Medulla oblongata (tissue), 1 donor: ENCODE measurements at regions not wholly inside any gene's neighbourhood (a gene's known extent, or its start where the extent isn't known, plus 50 kb on each side); places are given as distances from the start of the nearest gene placed in this dataset.

ENCODE experiments used
- DNase-seq: peaks from one replicate; pipeline ENCODE4 v3.0.0-alpha.2; 2015; ENCODE audit errors: extremely low spot score

- no peak for DNase-seq
Observed at GRCh38 chr9:88658311-88658822, 123.4 kb downstream of the NXNL2 start.

GRCh38 chr9:88659126-88659525 is 124.1 kb downstream of the NXNL2 start:
- no peak for DNase-seq

- DNase-seq, result no peak
Observed at GRCh38 chr9:88660611-88661010, 125.6 kb downstream of the NXNL2 start.

GRCh38 chr9:88661759-88662158 is 126.8 kb downstream of the NXNL2 start:
- no peak for DNase-seq

GRCh38 chr9:88663771-88664419 is 128.9 kb downstream of the NXNL2 start:
- no peak for DNase-seq

GRCh38 chr9:88664773-88665172 is 129.8 kb downstream of the NXNL2 start:
- DNase-seq, result no peak

GRCh38 chr9:88672874-88673689 is 138.1 kb downstream of the NXNL2 start:
- DNase-seq, result no peak

GRCh38 chr9:88673886-88674285 is 138.9 kb downstream of the NXNL2 start:
- no peak for DNase-seq

GRCh38 chr9:88676644-88677043 is 141.7 kb downstream of the NXNL2 start:
- no peak for DNase-seq

GRCh38 chr9:88678008-88678407 is 143.0 kb downstream of the NXNL2 start:
- DNase-seq, result no peak

- DNase-seq, result peak; percentile 58
Observed at GRCh38 chr9:88678431-88678830, 143.5 kb downstream of the NXNL2 start.

- DNase-seq, result no peak
Observed at GRCh38 chr9:88680041-88680440, 145.1 kb downstream of the NXNL2 start.

- DNase-seq, result no peak
Observed at GRCh38 chr9:88680505-88681160, 145.7 kb downstream of the NXNL2 start.

GRCh38 chr9:88681434-88681833 is 146.5 kb downstream of the NXNL2 start:
- no peak for DNase-seq

GRCh38 chr9:88682431-88682831 is 147.5 kb downstream of the NXNL2 start:
- peak; percentile 44 for DNase-seq

- DNase-seq, result no peak
Observed at GRCh38 chr9:88684046-88684445, 149.1 kb downstream of the NXNL2 start.

- no peak for DNase-seq
Observed at GRCh38 chr9:88684845-88685244, 149.9 kb downstream of the NXNL2 start.

GRCh38 chr9:88685966-88686365 is 151.0 kb downstream of the NXNL2 start:
- DNase-seq, result no peak

- no peak for DNase-seq
Observed at GRCh38 chr9:88689509-88690298, 154.7 kb downstream of the NXNL2 start.

GRCh38 chr9:88690628-88691027 is 155.7 kb downstream of the NXNL2 start:
- DNase-seq, result no peak

- no peak for DNase-seq
Observed at GRCh38 chr9:88691091-88691490, 156.1 kb downstream of the NXNL2 start.

GRCh38 chr9:88691811-88692210 is 156.8 kb downstream of the NXNL2 start:
- no peak for DNase-seq
